Nucleus accumbens (tissue), 56 donors: ENCODE measurements at regions not wholly inside any gene's neighbourhood (a gene's known extent, or its start where the extent isn't known, plus 50 kb on each side); places are given as distances from the start of the nearest gene placed in this dataset.

Source experiments
- DNase-seq, 56 donors: peaks; one replicate each; lab custom pipeline; 2025; lab: John Stamatoyannopoulos, UW

GRCh38 chrX:15926622-15927021 lies 72.0 kb upstream of the AP1S2 start:
- no peak for DNase-seq

GRCh38 chrX:15918003-15918402 lies 63.4 kb upstream of the AP1S2 start:
- no peak for DNase-seq

DNA sequence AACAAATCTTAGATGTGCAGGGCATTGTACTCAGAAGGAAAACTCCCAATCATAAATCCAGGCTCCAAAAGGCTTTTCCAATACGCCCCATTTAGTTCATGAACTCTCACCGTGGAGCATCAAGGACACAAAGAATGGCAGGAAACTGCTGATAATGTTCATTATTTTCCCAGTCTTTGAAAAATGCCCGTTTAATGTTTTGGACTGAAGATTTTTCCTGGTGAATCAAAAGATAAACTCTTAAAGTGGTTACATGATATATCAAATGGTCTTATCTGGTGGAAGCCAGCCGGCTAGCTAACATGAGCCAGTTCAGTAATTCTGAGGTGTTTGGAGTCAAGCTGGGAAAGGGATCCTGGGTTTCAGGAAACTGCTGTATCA lies 62.1 kb upstream of the AP1S2 start:
- no peak for DNase-seq

DNA sequence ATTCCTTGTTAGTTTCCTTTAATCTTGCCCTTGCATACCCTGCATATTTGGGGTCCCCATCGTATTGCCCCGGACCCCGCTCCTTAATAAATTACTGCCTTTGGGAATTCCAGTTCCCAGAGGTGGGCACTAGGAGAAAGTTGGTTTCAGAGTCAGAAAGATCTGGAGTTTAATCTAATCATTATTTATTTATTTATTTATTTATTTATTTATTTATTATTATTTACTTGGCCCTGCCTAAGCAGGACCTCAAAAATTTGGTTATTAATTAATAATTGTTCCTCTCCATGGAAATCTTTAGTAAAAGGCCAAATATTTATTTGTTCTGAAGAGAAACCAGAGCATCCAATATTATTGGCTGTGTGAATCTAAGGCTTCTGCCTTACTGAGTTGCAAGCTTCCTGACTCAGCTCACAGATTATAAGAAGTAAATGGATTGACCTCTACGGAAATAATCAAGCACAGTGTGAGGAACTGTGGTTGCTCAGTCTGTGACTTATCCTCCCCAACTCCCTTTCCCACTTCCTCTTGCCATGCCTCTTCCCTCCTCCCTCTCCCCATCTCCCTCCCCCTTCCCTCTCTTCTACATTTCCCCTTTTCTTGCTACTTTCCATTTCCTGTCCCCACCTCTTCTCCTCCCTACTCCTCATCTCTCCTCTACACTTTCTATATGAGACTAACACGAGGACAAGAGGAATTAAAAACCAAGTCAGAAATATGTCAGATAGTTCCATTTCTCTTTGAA lies 61.5 kb upstream of the AP1S2 start:
- DNase-seq = no peak

GRCh38 chrX:15914486-15914885 lies 59.9 kb upstream of the AP1S2 start:
- no peak for DNase-seq

DNA sequence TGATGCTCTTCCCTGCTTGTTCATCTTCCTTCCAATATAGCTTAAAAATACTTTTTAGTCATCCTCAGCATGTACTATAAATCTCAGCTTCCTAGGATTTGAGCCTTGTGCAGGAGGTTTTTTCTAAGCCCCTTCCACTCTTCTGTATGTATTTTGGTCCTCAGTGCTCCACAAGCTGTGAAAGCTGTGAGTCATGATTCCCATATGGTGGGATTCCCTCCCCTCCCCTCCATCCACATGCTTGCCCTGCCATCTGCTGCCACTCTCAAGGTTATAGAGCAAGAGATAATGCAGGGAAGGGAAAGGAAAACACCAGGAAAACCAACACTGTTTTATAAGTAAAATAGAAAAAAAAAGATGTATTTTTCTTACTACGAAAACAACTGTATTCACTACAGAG lies 58.5 kb upstream of the AP1S2 start:
- DNase-seq = no peak

DNA sequence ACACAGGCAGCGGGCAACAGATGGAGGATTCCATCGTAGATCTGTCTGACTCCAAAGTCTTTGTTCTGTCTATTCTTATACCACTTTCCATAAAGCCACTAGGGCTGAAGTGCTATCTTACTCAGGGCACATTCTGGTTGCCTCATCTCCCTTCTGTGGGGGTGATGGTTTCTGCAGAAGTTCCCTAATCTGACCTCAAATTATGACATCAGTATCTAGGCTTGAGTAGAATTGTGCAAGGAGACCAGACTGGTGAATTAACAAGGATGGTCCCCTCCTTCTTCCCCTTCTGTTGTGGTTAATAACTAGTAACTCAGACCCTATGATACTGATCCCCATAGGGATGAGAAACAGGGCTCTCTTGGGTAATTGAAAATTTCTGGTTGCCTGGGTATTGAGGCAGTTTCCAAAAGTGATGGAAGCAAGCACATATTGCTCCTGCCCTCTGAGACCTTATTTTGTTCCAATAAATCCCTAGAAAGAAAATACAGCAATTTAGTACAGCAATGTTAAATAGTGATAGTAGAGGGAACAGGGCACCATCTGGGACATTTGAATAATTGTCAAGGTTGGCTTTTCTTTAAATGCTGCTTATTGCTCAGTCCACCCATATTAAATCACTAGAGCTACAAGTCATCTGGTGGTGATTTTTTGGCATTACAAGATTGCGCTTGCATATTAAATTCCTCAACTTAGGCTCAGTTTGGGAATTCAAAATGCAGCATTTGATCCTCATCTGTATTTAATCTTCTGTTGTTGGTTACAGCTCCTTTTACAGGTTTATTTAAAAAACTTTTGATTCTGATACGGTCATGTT lies 57.3 kb upstream of the AP1S2 start:
- DNase-seq = no peak

GRCh38 chrX:15909605-15910004 lies 55.0 kb upstream of the AP1S2 start:
- no peak for DNase-seq

DNA sequence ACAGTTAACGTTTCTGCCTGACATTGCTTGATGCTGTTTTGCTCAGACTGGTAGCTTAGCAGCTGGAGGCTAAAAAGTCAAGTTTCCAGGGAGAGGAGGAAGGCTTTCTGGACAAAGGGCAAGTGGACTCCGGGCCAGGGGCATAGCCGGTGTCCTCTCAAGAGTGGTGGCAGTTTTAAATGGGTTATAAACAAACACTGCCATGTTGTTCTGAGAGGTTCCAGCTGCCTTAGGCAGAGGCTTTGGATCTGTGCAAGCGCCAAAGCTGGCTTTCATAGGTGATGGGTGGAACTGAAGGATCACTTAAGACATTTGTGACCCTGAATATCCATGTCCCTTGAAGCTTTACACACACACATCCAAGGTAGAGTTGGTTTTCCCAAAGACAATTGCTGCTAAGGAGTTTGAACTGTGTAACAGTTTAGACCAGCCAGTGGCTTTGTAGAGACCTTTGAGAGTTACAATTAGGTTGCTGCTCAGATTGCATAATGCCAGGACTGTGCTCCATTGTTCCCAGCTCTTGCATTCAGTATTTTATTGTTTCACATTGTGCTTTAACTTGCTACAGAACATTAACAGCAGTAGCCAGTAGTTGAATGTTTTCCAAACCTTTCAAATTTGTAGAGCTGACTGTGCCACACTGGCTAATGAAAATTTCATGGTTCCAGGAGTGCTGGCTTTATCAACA lies 54.1 kb upstream of the AP1S2 start:
- peak in 7 of 56 donors; percentile 0 to 23 (median 7) for DNase-seq

- no peak for DNase-seq
Measured at GRCh38 chrX:15906041-15906943, 51.7 kb upstream of the AP1S2 start.
